Ishikawa (cell line): ENCODE measurements at regions not wholly inside any gene's neighbourhood (a gene's known extent, or its start where the extent isn't known, plus 50 kb on each side); places are given as distances from the start of the nearest gene placed in this dataset.

Experiments used
- CREB1 ChIP-seq: IDR thresholded peaks from 2 replicates; pipeline ENCODE4 v1.6.1; 2012; ENCODE audit warnings: low read depth
- EP300 ChIP-seq: IDR thresholded peaks from 2 replicates; pipeline ENCODE4 v1.6.1; 2012; ENCODE audit warnings: borderline replicate concordance
- RAD21 ChIP-seq: IDR thresholded peaks from 2 replicates; pipeline ENCODE4 v1.6.1; 2012; ENCODE audit warnings: low read depth
- TAF1 ChIP-seq: IDR thresholded peaks from 2 replicates; pipeline ENCODE4 v1.6.1; 2012; ENCODE audit warnings: low read depth, mild to moderate bottlenecking
- USF1 ChIP-seq: IDR thresholded peaks from 2 replicates; pipeline ENCODE4 v1.6.1; 2012
- YY1 ChIP-seq: IDR thresholded peaks from 2 replicates; pipeline ENCODE4 v1.6.1; 2012; ENCODE audit warnings: low read depth

GRCh38 chr17:13415871-13416416 lies 185.8 kb downstream of the HS3ST3A1 start:
- TF ChIP-seq RAD21 (no peak), YY1 (no peak), USF1 (no peak), TAF1 (no peak), CREB1 (no peak), EP300 (no peak)
